Fibroblast of the aortic adventitia (primary cell): ENCODE measurements at regions not wholly inside any gene's neighbourhood (a gene's known extent, or its start where the extent isn't known, plus 50 kb on each side); places are given as distances from the start of the nearest gene placed in this dataset.

Experiments
- DNase-seq: peaks from one replicate; pipeline ENCODE4 v3.0.0-alpha.2; 2010; ENCODE audit warnings: low read depth
- H3K4me3 ChIP-seq: 2 replicates; pipeline ENCODE4 v1.5.1; 2011; ENCODE audit warnings: low read depth, mild to moderate bottlenecking, control low read depth, low read length, moderate library complexity
- CTCF ChIP-seq: IDR thresholded peaks from 2 replicates; pipeline ENCODE4 v1.5.1; 2011; ENCODE audit warnings: mild to moderate bottlenecking, low read length, control low read depth, inconsistent platforms; ENCODE audit not compliant: insufficient read depth

GRCh38 chr5:135124128-135124527 lies 90.1 kb upstream of the PITX1 start:
- TF ChIP-seq CTCF, result no peak
- DNase-seq, result no peak
- H3K4me3 ChIP-seq, result no peak overlapping the region

GRCh38 chr5:135122797-135123196 lies 88.8 kb upstream of the PITX1 start:
- H3K4me3 ChIP-seq, result no peak overlapping the region
- no peak for DNase-seq
- TF ChIP-seq CTCF, result no peak

DNA sequence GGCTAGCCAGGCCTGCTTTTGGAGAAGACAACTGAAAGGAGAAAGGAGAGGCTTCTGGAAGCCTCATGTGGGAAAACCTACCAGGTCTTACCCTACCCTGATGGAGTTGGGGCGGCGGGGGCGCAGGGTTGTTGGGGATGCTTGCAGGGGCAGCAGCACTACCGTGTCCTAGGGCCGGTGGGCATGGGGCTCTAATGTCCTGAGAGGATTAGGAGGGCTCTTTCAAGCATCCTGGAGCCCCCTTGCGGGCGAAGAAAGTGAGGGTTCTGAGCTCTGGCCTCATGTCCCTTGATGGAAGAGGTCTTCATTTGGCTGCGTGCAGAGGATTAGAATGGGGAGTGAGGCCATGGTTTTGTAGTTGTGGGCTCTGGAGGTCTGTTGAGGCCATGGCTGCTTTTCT lies 86.9 kb upstream of the PITX1 start:
- H3K4me3 ChIP-seq, result no peak overlapping the region
- no peak for TF ChIP-seq CTCF
- DNase-seq, result no peak

- H3K4me3 ChIP-seq, result no peak overlapping the region
- DNase-seq, result no peak
- TF ChIP-seq CTCF, result no peak
Measured at GRCh38 chr5:135119481-135119880, 85.5 kb upstream of the PITX1 start.

DNA sequence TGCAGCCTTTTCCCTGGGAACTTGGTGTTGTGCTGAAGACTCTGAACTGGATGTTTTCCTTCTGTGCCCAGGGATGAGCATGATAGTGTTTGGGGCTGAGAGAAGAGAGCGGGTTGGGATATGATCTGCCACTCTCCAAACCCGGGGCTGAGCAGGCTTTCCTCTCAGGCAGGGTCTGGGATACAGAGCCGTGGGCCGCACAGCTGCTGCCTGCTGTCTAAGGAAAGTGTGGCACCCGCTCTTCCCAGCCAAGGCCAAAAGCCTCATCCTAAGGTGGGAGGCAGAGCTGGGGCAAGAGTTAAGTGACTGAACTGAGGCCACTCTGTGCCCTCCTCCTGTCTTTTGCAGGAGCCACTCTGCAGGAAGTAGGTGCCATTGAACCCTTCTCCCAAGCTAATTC lies 83.6 kb upstream of the PITX1 start:
- H3K4me3 ChIP-seq, result no peak overlapping the region
- TF ChIP-seq CTCF, result no peak
- no peak for DNase-seq

DNA sequence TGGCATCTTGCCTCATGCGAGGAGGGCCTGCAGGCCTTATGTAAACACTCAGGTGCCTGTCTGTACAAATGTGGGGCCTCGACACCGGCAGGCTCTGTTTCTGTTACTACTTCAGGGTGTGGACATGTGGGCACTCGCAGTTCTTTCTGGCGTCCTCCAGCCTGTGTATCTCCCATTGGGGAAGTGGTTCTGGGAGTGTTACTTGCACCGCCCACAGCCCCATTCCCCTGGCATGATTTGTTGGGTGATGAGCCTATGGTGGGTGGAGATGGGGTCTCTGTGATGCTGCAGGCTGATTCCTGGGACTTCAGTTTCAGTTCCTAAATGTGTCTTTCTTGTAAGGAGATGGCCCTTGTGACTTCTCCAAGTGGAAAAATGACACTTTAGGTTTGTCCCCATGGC lies 82.1 kb upstream of the PITX1 start:
- no peak overlapping the region for H3K4me3 ChIP-seq
- no peak for TF ChIP-seq CTCF
- no peak for DNase-seq

DNA sequence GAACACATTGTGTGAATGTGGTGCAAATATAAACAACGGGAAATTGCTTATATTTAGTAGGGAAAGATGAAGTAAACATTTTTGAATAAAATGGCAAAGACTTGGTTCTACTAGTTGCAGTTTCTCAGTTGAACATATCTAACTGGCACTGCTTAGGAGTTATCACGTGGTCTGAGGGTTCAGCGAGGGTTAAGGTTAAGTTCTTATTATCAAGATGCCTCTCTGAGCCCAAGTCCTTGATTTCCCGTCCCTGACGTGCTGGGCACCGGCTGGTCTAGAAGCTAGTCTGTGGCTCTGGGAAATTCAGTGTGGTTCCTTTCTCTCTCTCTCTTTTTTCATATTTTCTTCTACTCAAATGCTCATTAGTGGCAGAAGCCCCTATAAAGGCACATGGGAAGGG lies 81.6 kb upstream of the PITX1 start:
- no peak overlapping the region for H3K4me3 ChIP-seq
- DNase-seq, result no peak
- TF ChIP-seq CTCF, result no peak
